Activated naive CD4-positive, alpha-beta T cell treated with anti-CD3 and anti-CD28 coated beads for 36 hours (primary cell): ENCODE measurements at regions not wholly inside any gene's neighbourhood (a gene's known extent, or its start where the extent isn't known, plus 50 kb on each side); places are given as distances from the start of the nearest gene placed in this dataset.
A peak's percentile ranks its signal among the peaks of the same experiment; 100 is the strongest.
"Not testable (repeated sequence)": the region's sequence is repeated elsewhere in the genome, so short reads cannot be mapped to it uniquely, and the experiment has no call there.

Source experiments
- CTCF ChIA-PET: fragments of 350-600 bp; sonication (Branson Sonifier 250); formaldehyde crosslinking; loops from one replicate; lab custom pipeline; 2021; ENCODE audit warnings: antibody characterized with exemption; lab: Charles Lee
- DNase-seq: peaks from one replicate; pipeline ENCODE4 v3.0.0-alpha.2; 2020
- H3K27ac Mint-ChIP-seq: one replicate; pipeline ENCODE4 v1.8.0; 2021; ENCODE audit warnings: mild to moderate bottlenecking, mixed read lengths
- H3K27me3 Mint-ChIP-seq: one replicate; pipeline ENCODE4 v1.8.0; 2021; ENCODE audit warnings: low read depth, mixed read lengths
- H3K36me3 Mint-ChIP-seq: one replicate; pipeline ENCODE4 v1.8.0; 2021; ENCODE audit warnings: low read depth, mixed read lengths
- H3K4me1 Mint-ChIP-seq: one replicate; pipeline ENCODE4 v1.8.0; 2021; ENCODE audit warnings: low read depth, mixed read lengths
- H3K4me3 Mint-ChIP-seq: one replicate; pipeline ENCODE4 v1.8.0; 2021; ENCODE audit warnings: mild to moderate bottlenecking, moderate library complexity, mixed read lengths
- H3K9me3 Mint-ChIP-seq: one replicate; pipeline ENCODE4 v1.8.0; 2021; ENCODE audit warnings: mixed read lengths
- intact Hi-C: fragments of 100-400 bp; cut with micrococcal nuclease; formaldehyde crosslinking; loops from one replicate; pipeline ENCODE4 v1.15.1; 2023

- H3K4me1 Mint-ChIP-seq, result no peaks in the 10 kb centered on the region
- no peak overlapping the region for H3K4me3 Mint-ChIP-seq
- H3K36me3 Mint-ChIP-seq, result no peaks in the 10 kb centered on the region
- H3K27ac Mint-ChIP-seq, result no peak overlapping the region
- H3K27me3 Mint-ChIP-seq, result peaks cover 13% of the 10 kb centered on the region
- no peak for DNase-seq
- intact Hi-C loops, result no loop called here
- peaks cover 4% of the 10 kb centered on the region for H3K9me3 Mint-ChIP-seq
- CTCF ChIA-PET, result interaction anchor here (1.5 kb wide), 1 partner anchor 27 kb away, joined by 4 read pairs; no protein-coding TSS in a partner anchor
Measured at GRCh38 chr14:44873536-44873935, 88.2 kb downstream of the KLHL28 start.

- Mint-ChIP-seq H3K27ac (no peak overlapping the region), H3K4me1 (no peaks in the 10 kb centered on the region)
- DNase-seq, result no peak
Measured at GRCh38 chr14:44866770-44867169, 95.0 kb downstream of the KLHL28 start.

GRCh38 chr14:44866322-44866721 lies 95.4 kb downstream of the KLHL28 start:
- CTCF ChIA-PET, result no interaction called here
- no peaks in the 10 kb centered on the region for H3K4me1 Mint-ChIP-seq

More at GRCh38 chr14:44866770-44867169, 95.0 kb downstream of the KLHL28 start:
- H3K9me3 Mint-ChIP-seq, result peaks cover 4% of the 10 kb centered on the region
- CTCF ChIA-PET, result no interaction called here
- intact Hi-C loops, result no loop called here
- H3K27me3 Mint-ChIP-seq, result peaks cover 5% of the 10 kb centered on the region
- H3K36me3 Mint-ChIP-seq, result no peaks in the 10 kb centered on the region
- no peak overlapping the region for H3K4me3 Mint-ChIP-seq

DNA sequence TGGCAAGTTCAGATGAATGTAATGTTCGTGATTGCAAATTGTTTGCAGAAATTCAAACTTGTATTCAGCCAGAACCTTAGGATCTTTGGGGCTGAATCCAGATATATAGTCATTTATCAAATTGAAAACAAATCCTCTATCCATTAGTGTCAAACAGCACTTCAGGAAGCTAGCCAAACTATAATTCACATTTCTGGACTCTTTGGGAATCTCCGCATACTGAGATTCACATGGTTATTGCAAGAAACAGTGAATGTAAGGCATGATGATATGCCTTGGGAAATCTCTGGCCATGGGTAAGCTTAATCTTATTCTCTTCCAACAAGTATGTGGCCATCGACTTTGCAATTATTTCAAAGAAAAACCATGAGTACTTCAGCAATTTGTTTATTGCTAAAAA lies 98.5 kb downstream of the KLHL28 start:
- no peak overlapping the region for H3K4me3 Mint-ChIP-seq
- peaks cover 4% of the 10 kb centered on the region for H3K9me3 Mint-ChIP-seq
- no peaks in the 10 kb centered on the region for H3K4me1 Mint-ChIP-seq
- no peak for DNase-seq
- H3K27ac Mint-ChIP-seq, result no peak overlapping the region
- intact Hi-C loops, result no loop called here
- H3K27me3 Mint-ChIP-seq, result peaks cover 7% of the 10 kb centered on the region
- no peaks in the 10 kb centered on the region for H3K36me3 Mint-ChIP-seq
- CTCF ChIA-PET, result no interaction called here

More at GRCh38 chr14:44866322-44866721, 95.4 kb downstream of the KLHL28 start:
- H3K27ac Mint-ChIP-seq, result no peak overlapping the region
- H3K9me3 Mint-ChIP-seq, result peaks cover 4% of the 10 kb centered on the region
- peaks cover 5% of the 10 kb centered on the region for H3K27me3 Mint-ChIP-seq
- H3K36me3 Mint-ChIP-seq, result no peaks in the 10 kb centered on the region
- no peak for DNase-seq
- intact Hi-C loops, result no loop called here
- H3K4me3 Mint-ChIP-seq, result no peak overlapping the region

GRCh38 chr14:44854114-44854513 lies 107.6 kb downstream of the KLHL28 start:
- no peaks in the 10 kb centered on the region for H3K36me3 Mint-ChIP-seq
- no peaks in the 10 kb centered on the region for H3K4me1 Mint-ChIP-seq
- peaks cover 38% of the 10 kb centered on the region for H3K27me3 Mint-ChIP-seq
- DNase-seq, result peak; percentile 13
- H3K4me3 Mint-ChIP-seq, result no peak overlapping the region
- H3K27ac Mint-ChIP-seq, result no peak overlapping the region
- CTCF ChIA-PET, result no interaction called here
- intact Hi-C loops, result no loop called here
- H3K9me3 Mint-ChIP-seq, result peaks cover 4% of the 10 kb centered on the region

- intact Hi-C loops, result loop anchor here (2.0 kb wide), 1 partner anchor 421 kb away; no protein-coding TSS in a partner anchor
- CTCF ChIA-PET, result interaction anchor here (0.6 to 1.7 kb wide), 4 partner anchors 218 to 578 kb away, joined by 3 to 5 read pairs (median 3); partner anchors contain the start of gene MIS18BP1
Measured at GRCh38 chr14:44847526-44848309, 114.0 kb downstream of the KLHL28 start.

GRCh38 chr14:44846232-44846824 lies 115.4 kb downstream of the KLHL28 start:
- intact Hi-C loops, result loop anchor here (2.0 kb wide), 1 partner anchor 422 kb away; no protein-coding TSS in a partner anchor
- Mint-ChIP-seq H3K27ac (no peak overlapping the region), H3K4me3 (no peak overlapping the region), H3K4me1 (no peaks in the 10 kb centered on the region), H3K27me3 (peaks cover 2% of the 10 kb centered on the region), H3K9me3 (no peaks in the 10 kb centered on the region), H3K36me3 (no peaks in the 10 kb centered on the region)
- peak; percentile 20 for DNase-seq
- CTCF ChIA-PET, result interaction anchor here (0.6 to 1.7 kb wide), 10 partner anchors 17 to 454 kb away, joined by 3 to 5 read pairs (median 4); partner anchors contain the start of gene MIS18BP1

More at GRCh38 chr14:44847526-44848309, 114.0 kb downstream of the KLHL28 start:
- no peak overlapping the region for H3K4me3 Mint-ChIP-seq
- no peaks in the 10 kb centered on the region for H3K36me3 Mint-ChIP-seq
- no peak for DNase-seq
- H3K9me3 Mint-ChIP-seq, result no peaks in the 10 kb centered on the region
- no peaks in the 10 kb centered on the region for H3K4me1 Mint-ChIP-seq
- H3K27ac Mint-ChIP-seq, result no peak overlapping the region
- H3K27me3 Mint-ChIP-seq, result peaks cover 4% of the 10 kb centered on the region

DNA sequence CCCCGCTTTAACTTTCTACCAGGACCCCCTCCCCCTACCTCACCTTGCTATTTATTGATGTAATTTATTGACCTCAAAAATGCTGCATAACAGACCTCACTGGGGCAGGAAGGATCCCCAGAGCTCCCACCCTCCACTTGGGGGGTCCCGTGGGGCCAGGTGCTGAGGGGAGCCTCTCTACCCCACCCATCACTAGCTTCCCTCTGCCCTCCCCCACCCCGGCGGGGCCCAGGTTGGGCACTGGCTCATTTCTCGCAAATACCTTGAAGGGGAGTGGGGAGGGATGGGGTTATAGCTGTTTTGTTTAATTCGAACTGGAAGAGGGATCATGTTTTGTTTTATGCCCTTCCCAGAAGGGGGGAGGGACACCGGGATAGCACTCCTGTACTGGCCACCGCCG lies 125.8 kb downstream of the KLHL28 start:
- H3K4me3 Mint-ChIP-seq, H3K36me3 Mint-ChIP-seq, H3K27ac Mint-ChIP-seq, DNase-seq, H3K9me3 Mint-ChIP-seq, intact Hi-C loops, H3K4me1 Mint-ChIP-seq: not testable (repeated sequence)
- H3K27me3 Mint-ChIP-seq, result peaks cover 18% of the 10 kb centered on the region
- CTCF ChIA-PET, result interaction anchor here (0.6 kb wide), 1 partner anchor 95 kb away, joined by 3 read pairs; no protein-coding TSS in a partner anchor

- Mint-ChIP-seq H3K36me3 (no peaks in the 10 kb centered on the region), H3K4me3 (no peak overlapping the region), H3K27ac (no peak overlapping the region), H3K9me3 (no peaks in the 10 kb centered on the region), H3K4me1 (no peaks in the 10 kb centered on the region), H3K27me3 (peaks cover 12% of the 10 kb centered on the region)
- CTCF ChIA-PET, result no interaction called here
- intact Hi-C loops, result no loop called here
- no peak for DNase-seq
Measured at GRCh38 chr14:44833376-44834060, 128.2 kb downstream of the KLHL28 start.

- H3K9me3 Mint-ChIP-seq, result no peaks in the 10 kb centered on the region
- no peak overlapping the region for H3K27ac Mint-ChIP-seq
- no peaks in the 10 kb centered on the region for H3K4me1 Mint-ChIP-seq
- peaks cover 13% of the 10 kb centered on the region for H3K27me3 Mint-ChIP-seq
- DNase-seq, result no peak
- no peak overlapping the region for H3K4me3 Mint-ChIP-seq
- H3K36me3 Mint-ChIP-seq, result no peaks in the 10 kb centered on the region
- CTCF ChIA-PET, result interaction anchor here (1.4 kb wide), 1 partner anchor 11 kb away, joined by 3 read pairs; no protein-coding TSS in a partner anchor
- intact Hi-C loops, result no loop called here
Measured at GRCh38 chr14:44830371-44830770, 131.4 kb downstream of the KLHL28 start.

GRCh38 chr14:44829021-44829420 lies 132.7 kb downstream of the KLHL28 start:
- CTCF ChIA-PET, result interaction anchor here (0.6 to 1.4 kb wide), 3 partner anchors 10 to 17 kb away, joined by 3 to 5 read pairs (median 4); no protein-coding TSS in a partner anchor
- Mint-ChIP-seq H3K4me3 (no peak overlapping the region), H3K27me3 (peaks cover 14% of the 10 kb centered on the region), H3K9me3 (no peaks in the 10 kb centered on the region), H3K4me1 (no peaks in the 10 kb centered on the region), H3K27ac (no peak overlapping the region), H3K36me3 (no peaks in the 10 kb centered on the region)
- intact Hi-C loops, result no loop called here
- no peak for DNase-seq

DNA sequence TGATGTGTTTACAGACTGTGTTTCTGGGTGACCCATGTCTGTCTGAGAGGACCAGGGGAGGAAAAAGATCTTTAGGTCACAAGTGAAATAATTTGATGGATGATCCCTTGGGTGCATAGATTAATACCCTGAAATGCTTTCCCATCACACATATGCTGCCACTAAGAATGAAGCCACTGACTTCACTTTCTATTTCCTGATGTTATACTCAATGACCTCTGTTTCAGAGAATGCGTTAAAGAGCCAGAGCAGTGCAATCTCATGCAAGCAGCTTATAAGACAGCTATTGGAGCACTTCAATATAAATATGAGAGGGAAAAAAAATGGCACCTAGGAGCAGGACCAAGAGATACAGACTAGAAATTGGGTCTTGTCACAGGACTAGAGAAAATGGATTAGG lies 133.7 kb downstream of the KLHL28 start:
- no peak overlapping the region for H3K27ac Mint-ChIP-seq
- CTCF ChIA-PET, result no interaction called here
- H3K4me3 Mint-ChIP-seq, result no peak overlapping the region
- no peaks in the 10 kb centered on the region for H3K36me3 Mint-ChIP-seq
- H3K9me3 Mint-ChIP-seq, result no peaks in the 10 kb centered on the region
- H3K4me1 Mint-ChIP-seq, result no peaks in the 10 kb centered on the region
- DNase-seq, result no peak
- intact Hi-C loops, result no loop called here
- H3K27me3 Mint-ChIP-seq, result peaks cover 15% of the 10 kb centered on the region
